ENCODE measurements at regions not wholly inside any gene's neighbourhood (a gene's known extent, or its start where the extent isn't known, plus 50 kb on each side); places are given as distances from the start of the nearest gene placed in this dataset.

DNA sequence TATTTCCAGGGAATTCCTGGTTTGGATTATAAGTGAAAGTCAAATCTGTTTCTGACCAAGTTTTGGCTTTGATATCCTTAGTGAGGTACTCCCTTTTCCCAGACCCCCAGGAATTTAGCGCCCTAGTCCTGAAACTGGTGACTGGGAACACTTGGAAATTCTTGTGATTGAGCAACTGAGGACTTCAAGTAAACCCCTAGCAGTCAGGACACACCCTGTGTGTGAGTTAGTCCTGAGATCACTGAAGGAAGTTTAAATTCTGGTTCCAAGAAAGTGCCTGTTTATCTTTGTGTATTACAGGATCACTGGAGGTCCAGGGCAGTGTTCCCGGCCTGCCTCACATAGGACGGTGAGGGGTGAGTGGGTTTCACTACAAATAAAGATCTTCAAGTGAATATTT is 95.1 kb upstream of the F3 start:
- no peak overlapping the region for H3K4me3 ChIP-seq (ENCODE audit: low read length)
- no peaks in the 10 kb centered on the region for H3K4me1 ChIP-seq (ENCODE audit: control insufficient read depth, insufficient read depth, low read length)
- no peaks in the 10 kb centered on the region for H3K4me1 Mint-ChIP-seq
- ATAC-seq, result no peak
- intact Hi-C loops (cut with micrococcal nuclease), result no loop called here
- H3K27ac Mint-ChIP-seq, result no peak overlapping the region
- no peaks in the 10 kb centered on the region for H3K36me3 Mint-ChIP-seq
- no peaks in the 10 kb centered on the region for H3K36me3 ChIP-seq (ENCODE audit: control insufficient read depth, insufficient read depth, low read length)
- WGBS (ENCODE audit: insufficient coverage), result 67% methylated on average over 1 of the region's 3 CpGs
- H3K27me3 ChIP-seq (ENCODE audit: control insufficient read depth, insufficient read depth, low read length), result no peaks in the 10 kb centered on the region
- H3K9me3 ChIP-seq (ENCODE audit: control insufficient read depth, insufficient read depth, low read length), result no peaks in the 10 kb centered on the region
- DNase-seq, result no peak
- H3K4me3 Mint-ChIP-seq, result no peak overlapping the region
- H3K27ac ChIP-seq (ENCODE audit: low read length), result no peak overlapping the region
- H3K9me3 Mint-ChIP-seq, result no peaks in the 10 kb centered on the region
- no peak for TF ChIP-seq CTCF (IDR thresholded peaks at IDR 0.05)
- H3K27me3 Mint-ChIP-seq (ENCODE audit: low read depth in 2 of 2), result peaks cover 13 to 15% of the 10 kb centered on the region in 2 donors

GRCh38 chr1:94636100-94636499 is 94.5 kb upstream of the F3 start:
- H3K27me3 Mint-ChIP-seq (ENCODE audit: low read depth in 2 of 2), result peaks cover 13 to 16% of the 10 kb centered on the region in 2 donors
- Histone ChIP-seq H3K4me1 (ENCODE audit: control insufficient read depth, insufficient read depth, low read length) (no peaks in the 10 kb centered on the region), H3K27me3 (ENCODE audit: control insufficient read depth, insufficient read depth, low read length) (no peaks in the 10 kb centered on the region), H3K36me3 (ENCODE audit: control insufficient read depth, insufficient read depth, low read length) (no peaks in the 10 kb centered on the region), H3K27ac (ENCODE audit: low read length) (no peak overlapping the region), H3K4me3 (ENCODE audit: low read length) (no peak overlapping the region), H3K9me3 (ENCODE audit: control insufficient read depth, insufficient read depth, low read length) (no peaks in the 10 kb centered on the region)
- H3K4me3 Mint-ChIP-seq, result no peak overlapping the region
- DNase-seq (no peak), ATAC-seq (no peak)
- intact Hi-C loops (cut with micrococcal nuclease), result no loop called here
- no peaks in the 10 kb centered on the region for H3K4me1 Mint-ChIP-seq
- no peaks in the 10 kb centered on the region for H3K36me3 Mint-ChIP-seq
- no peak for TF ChIP-seq CTCF (IDR thresholded peaks at IDR 0.05)
- 100% methylated on average over 2 of the region's 2 CpGs for WGBS (ENCODE audit: insufficient coverage)
- H3K9me3 Mint-ChIP-seq, result no peaks in the 10 kb centered on the region
- no peak overlapping the region for H3K27ac Mint-ChIP-seq

DNA sequence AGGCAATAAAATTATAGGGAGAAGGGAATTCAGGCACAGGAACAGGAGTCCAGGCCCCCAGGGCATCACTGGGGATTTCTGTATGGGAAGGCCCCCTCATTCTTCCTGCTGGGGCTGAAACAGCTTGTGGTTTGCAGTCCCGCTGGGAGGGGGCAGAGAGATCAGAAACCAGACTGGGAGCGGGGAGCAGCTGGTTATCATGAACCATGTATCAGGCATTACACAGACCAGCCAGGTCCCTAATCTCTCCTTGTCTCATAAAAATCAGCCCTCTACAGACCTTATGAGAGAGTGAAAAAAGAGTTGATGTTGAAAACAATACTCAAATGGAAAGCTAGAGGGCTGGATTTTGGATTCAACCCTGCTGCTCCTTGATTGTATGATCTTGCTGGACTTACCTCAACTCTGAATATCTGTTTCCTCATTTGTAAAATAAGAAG is 93.4 kb upstream of the F3 start:
- no peak overlapping the region for H3K4me3 Mint-ChIP-seq
- WGBS (ENCODE audit: insufficient coverage), result 70% methylated on average over 1 of the region's 2 CpGs
- ATAC-seq, result no peak
- no peaks in the 10 kb centered on the region for H3K36me3 ChIP-seq (ENCODE audit: control insufficient read depth, insufficient read depth, low read length)
- H3K27me3 Mint-ChIP-seq (ENCODE audit: low read depth in 2 of 2), result peaks cover 17 to 22% of the 10 kb centered on the region in 2 donors
- TF ChIP-seq CTCF (IDR thresholded peaks at IDR 0.05), result no peak
- H3K9me3 Mint-ChIP-seq, result no peaks in the 10 kb centered on the region
- no peak overlapping the region for H3K27ac Mint-ChIP-seq
- H3K27ac ChIP-seq (ENCODE audit: low read length), result no peak overlapping the region
- no peaks in the 10 kb centered on the region for H3K27me3 ChIP-seq (ENCODE audit: control insufficient read depth, insufficient read depth, low read length)
- DNase-seq, result no peak
- no peaks in the 10 kb centered on the region for H3K9me3 ChIP-seq (ENCODE audit: control insufficient read depth, insufficient read depth, low read length)
- no peaks in the 10 kb centered on the region for H3K4me1 Mint-ChIP-seq
- H3K36me3 Mint-ChIP-seq, result no peaks in the 10 kb centered on the region
- H3K4me3 ChIP-seq (ENCODE audit: low read length), result no peak overlapping the region
- no peaks in the 10 kb centered on the region for H3K4me1 ChIP-seq (ENCODE audit: control insufficient read depth, insufficient read depth, low read length)
- intact Hi-C loops (cut with micrococcal nuclease), result no loop called here

DNA sequence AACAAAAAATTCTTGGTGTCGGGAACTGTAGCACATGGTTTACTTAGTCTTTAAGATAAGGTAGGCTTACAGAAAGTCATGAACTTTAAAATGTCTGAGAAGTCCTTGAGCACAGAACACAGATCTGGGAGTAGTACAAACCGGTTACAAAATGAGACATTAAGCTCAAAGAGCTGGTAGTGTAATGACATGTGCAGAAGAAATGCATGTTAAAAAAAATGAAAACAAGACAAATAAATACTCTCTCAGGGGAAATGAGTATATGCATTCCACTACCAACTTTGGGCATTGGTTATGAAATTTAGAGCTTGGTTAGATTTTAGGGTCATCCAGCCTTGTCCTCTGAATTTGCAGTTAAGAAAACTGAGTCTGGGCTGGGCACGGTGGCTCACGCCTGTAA is 91.5 kb upstream of the F3 start:
- DNase-seq (no peak), ATAC-seq (no peak)
- intact Hi-C loops (cut with micrococcal nuclease), result no loop called here
- WGBS (ENCODE audit: insufficient coverage), result 95% methylated on average over 4 of the region's 4 CpGs
- H3K36me3 Mint-ChIP-seq, result no peaks in the 10 kb centered on the region
- H3K9me3 Mint-ChIP-seq, result no peaks in the 10 kb centered on the region
- no peak for TF ChIP-seq CTCF (IDR thresholded peaks at IDR 0.05)
- no peak overlapping the region for H3K27ac Mint-ChIP-seq
- no peaks in the 10 kb centered on the region for H3K27me3 ChIP-seq (ENCODE audit: control insufficient read depth, insufficient read depth, low read length)
- H3K9me3 ChIP-seq (ENCODE audit: control insufficient read depth, insufficient read depth, low read length), result no peaks in the 10 kb centered on the region
- no peak overlapping the region for H3K27ac ChIP-seq (ENCODE audit: low read length)
- no peaks in the 10 kb centered on the region for H3K36me3 ChIP-seq (ENCODE audit: control insufficient read depth, insufficient read depth, low read length)
- H3K4me1 Mint-ChIP-seq, result no peaks in the 10 kb centered on the region
- H3K27me3 Mint-ChIP-seq (ENCODE audit: low read depth in 2 of 2), result peaks cover 17 to 26% of the 10 kb centered on the region in 2 donors
- no peak overlapping the region for H3K4me3 ChIP-seq (ENCODE audit: low read length)
- H3K4me3 Mint-ChIP-seq, result no peak overlapping the region
- H3K4me1 ChIP-seq (ENCODE audit: control insufficient read depth, insufficient read depth, low read length), result no peaks in the 10 kb centered on the region
